Amniotic epithelial cell (primary cell): ENCODE measurements at regions not wholly inside any gene's neighbourhood (a gene's known extent, or its start where the extent isn't known, plus 50 kb on each side); places are given as distances from the start of the nearest gene placed in this dataset.
"Not testable (repeated sequence)": the region's sequence is repeated elsewhere in the genome, so short reads cannot be mapped to it uniquely, and the experiment has no call there.

Source experiments
- DNase-seq: peaks from one replicate; pipeline ENCODE4 v3.0.0-alpha.2; 2010; ENCODE audit warnings: low read depth

DNA sequence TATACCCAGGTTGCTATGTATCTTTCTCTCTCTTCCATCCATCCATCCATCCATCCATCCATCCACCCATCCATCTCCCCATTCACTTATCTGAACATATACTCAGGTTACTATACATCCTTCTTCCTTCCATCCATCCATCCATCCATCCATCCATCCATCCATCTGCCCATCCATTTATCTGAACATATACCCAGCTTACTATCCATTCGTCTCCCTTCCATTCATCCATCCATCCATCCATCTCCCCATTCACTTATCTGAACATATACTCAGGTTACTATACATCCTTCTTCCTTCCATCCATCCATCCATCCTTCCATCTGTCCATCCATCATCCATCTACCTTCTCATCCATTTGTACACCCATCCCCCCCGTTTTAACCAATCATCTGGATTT is 75.9 kb upstream of the SFSWAP start:
- DNase-seq = not testable (repeated sequence)

DNA sequence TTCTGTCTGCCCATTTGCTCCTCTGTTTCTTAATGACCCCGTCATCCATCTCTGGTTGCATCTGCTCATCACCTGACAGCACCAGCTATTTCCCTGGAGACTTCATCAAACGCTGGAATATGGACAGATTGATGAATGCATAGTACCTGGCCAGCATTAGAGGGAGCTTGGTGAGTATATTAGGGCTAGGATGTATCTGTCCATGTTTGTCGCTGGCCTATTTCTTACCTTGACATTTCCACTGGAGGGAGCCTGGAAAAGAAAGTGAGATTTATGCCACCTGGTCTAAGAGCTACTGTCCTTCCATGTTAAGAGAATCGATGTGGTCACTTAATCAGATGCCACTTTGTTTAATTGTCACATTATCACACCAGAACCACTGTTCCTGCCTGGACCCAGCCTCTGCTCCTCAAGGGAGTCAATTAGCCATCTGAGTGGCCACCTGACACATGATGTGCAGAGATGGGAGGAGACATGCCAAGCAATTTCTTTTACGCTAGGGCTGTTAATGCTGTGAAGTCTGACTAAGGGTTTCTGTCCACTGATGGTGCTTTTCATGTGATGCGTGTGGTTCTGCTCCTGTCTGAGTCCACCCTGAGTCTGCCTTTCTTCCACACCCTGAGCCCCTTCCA is 75.3 kb upstream of the SFSWAP start:
- no peak for DNase-seq

DNA sequence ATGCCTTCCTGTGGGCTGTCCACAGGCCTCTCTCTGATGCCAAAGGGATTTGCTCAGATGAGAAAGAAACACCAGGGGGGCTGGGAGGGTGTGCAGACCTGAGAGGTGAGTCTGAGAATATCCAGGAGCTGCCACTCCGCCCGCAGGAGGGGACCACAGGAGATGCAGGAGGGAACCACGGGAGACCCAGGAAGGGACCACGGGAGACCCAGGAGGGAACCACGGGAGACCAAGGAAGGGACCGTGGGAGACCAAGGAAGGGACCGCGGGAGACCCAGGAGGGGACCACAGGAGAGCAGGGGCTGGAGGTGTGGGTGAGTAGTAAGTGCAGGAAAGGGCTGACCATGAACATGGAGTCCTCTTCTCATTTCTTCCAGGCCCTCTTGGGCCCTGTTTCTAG is 74.6 kb upstream of the SFSWAP start:
- no peak for DNase-seq

DNA sequence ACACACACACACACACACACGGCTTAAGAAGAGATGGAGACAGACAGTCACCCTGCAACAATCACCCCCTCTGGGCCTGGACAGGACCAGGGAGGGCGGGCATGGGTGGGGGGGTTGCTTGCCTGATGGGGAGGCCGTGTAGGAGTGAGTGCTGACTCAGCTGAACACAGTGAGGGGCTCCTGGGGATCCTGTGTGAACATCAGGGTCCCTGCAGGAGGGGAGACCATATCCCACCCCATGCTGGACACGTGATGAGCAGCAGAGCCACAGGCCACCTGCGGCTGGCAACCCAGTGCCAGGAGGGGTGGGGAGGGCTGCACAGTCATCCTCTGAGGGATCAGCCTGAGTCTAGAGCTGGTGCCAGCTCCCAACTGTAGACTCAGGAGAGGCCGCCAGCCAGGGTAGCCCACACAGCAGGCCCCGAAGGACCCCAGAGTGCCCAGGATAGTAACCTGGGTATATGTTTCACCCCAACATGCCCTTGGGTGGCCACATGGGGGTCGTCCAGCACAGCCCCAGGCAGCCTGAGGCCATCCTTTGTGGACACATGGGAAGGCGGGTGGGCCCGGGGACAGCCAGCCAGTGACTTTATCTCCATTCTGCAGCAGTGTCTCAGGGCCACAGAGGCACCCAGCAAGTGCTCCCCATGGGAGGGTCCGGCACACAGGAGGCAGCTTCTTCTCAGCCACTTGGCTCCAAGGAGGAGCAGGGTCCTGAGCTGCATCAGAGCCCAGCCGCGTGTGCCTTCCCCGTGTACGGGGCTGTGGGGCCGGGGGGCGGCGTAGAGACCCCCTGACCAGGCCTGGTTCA is 73.7 kb upstream of the SFSWAP start:
- DNase-seq = no peak

DNA sequence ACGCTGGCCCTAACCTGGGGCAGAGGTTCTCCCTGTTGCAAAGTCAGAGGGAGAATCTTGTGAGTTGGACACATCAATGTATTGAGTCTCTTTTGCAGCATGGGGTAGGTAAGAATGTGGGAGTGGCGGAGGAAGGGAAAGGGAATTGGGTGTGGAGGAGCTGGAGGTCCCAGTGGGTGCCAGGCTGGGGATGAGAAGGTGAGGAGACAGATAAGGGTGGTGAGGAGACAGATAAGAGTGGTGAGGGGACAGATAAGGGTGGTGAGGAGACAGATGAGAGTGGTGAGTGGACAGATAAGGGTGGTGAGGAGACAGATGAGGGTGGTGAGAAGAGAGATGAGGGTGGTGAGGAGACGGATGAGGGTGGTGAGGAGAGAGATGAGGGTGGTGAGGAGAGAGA is 72.9 kb upstream of the SFSWAP start:
- DNase-seq = no peak

DNA sequence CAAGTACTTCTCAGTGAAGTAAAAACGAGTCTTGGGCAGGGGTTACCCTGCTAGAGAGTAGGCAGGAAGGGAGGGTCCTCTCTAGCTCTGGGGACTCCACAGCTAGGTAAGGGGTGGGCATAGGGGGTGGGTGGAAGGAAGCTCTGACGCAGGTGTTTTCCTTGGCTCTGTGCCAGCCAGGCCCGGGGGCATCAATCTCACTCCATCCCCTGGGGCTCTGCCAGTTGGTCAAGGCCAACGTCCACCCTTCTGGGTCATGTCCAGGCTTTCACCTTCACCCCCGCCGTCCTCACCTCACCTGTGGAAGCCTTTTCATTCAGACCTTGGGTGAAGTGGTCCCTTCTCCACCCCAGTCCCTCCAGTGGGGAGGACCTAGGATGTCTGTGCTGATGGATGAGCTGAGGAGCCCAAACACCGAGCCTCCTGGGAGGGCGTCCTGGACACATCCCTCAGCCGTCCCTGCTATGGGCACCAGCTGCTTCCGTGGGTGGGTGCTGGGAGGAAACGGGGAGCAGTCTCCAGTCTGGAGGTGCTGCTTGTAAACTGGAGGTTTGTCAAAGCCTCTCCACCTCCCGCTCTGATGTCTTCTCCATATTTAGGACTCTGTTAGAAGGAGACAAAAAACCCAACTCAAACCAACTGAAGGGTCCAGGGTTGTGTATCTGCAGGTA is 71.5 kb upstream of the SFSWAP start:
- no peak for DNase-seq

DNA sequence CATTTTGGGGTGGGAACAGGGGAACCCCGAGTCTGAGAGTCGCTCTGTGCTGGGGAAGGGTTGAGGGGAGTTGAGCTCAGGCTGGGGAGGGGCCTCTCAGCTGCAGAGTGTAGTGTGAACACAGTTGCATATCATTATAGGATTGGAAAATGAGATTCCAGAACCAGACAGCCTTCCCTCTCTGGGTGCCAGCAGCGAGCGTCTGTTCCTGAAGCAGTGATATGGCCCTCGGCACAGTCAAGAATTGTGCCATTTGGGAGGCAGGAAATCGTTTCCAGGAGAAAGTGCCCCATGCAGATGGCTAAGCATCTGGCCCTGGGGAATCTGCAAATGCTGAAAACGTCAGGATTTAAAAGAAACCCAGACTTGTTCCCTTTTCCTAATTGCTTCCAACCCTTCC is 70.4 kb upstream of the SFSWAP start:
- DNase-seq = no peak

DNA sequence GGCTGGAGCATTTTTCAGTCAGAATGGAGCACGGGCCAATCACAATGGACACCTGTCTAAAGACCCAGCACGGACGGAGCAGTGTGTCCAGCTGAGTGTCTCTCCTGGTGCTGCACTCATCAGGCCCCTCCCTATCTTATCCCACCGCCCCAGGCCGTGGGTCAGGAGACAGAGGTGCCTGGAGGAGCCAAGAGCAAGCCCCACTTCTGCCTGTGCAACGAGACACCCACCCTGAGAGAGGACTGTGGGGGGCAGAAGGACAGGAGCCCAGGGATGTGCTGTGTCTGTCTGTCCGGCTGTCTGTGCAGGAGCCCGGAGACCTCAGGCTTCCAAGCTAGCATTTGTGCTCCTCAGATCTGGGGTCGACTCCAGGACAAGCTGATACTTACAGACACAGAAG is 69.6 kb upstream of the SFSWAP start:
- no peak for DNase-seq

DNA sequence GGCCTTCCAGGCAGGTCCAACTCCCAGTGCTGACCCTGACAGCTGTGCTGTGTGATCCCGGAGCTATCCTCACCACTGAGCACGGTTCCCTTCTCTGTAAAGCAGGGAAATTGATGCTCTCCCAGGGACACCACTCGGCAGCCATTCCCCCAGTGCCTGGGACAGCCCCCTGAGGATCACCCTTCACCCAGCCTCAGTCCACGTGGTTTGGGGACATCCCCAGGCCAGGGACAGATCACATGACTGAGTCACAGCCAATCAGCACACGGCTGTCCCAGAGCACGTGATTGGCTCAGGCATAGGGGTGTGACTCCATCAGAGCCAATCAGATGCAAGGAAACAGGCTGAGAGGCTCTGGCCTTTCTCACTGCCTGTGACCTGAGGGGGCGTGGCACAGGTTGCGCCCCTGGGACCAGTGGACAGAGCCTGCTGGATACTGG is 68.8 kb upstream of the SFSWAP start:
- no peak for DNase-seq

DNA sequence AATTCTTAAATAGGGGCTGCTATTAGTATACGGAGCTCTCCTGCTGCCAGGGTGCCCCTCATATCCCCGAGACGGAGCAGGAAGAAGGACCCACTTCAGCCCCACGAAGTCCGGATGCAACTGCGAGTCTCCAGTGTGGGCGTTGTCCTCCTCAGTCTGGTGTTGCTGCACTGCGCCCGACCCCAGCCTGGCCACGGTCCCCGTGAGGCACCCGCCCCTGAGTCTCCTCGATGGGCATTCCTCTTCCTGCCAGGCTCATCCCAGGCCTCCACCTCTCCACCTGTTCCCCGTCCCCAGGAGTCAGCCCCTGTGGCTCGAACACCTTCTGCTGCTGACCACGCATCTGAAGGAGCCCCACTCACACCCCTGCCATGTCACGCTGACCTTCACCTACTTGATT is 68.1 kb upstream of the SFSWAP start:
- DNase-seq = no peak

DNA sequence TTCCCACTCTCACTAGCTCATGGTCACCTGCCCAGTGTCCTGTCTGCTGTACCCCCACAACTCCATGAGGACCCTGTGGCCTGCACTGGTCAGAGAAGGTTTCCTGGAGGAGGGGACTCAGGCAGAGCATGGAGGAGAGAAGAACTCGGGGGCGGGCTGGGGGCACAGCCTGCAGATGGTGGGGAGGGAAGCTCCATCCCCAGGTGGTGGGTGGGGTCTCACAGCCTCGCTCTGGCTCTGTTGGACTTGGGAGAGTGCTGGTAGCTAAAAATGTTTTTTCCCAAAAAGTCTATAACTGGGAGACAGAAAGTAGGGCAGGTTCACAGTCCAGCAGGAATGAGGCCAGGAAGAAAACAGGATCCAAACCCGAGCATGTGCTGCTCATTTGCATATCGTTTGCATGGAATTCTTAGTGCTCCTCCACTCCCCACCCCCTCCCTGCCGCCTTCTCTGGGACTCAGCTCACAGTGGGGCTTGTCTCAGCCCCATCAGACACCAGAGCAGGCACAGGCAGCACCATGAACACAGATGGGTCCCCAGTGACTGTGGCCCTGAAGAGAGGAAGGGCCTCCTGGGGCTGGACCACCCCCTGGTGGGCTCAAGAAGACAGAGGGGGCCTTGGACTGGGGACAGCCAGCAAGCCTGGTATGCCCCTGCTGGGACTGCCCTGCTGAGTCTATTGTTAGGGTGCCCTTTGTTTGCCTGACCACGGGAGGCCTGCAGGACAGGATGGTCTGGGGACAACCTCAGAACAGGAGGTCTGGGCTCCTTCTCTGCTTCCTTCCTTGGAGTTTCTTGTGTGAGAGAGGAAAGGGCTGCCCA is 67.0 kb upstream of the SFSWAP start:
- DNase-seq = no peak

DNA sequence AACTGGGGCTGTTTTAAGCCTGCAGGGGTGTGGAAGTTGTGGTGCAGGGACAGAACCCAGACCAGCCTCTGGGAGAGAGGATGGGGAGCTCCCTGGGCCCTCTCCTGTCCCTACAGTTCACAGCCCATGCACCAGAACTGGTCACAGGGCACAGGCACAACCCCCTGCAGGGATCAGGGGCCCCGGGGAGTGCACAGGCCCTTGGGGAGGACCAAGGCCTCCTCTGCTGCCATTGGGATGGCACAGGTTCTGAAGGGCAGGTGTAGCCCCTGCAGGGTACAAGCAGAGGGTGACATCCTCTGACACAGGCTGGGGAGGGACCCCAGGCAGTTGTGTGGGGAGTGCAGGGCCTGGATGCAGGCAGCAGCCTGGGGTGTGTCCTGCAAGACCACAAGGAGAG is 66.4 kb upstream of the SFSWAP start:
- no peak for DNase-seq

DNA sequence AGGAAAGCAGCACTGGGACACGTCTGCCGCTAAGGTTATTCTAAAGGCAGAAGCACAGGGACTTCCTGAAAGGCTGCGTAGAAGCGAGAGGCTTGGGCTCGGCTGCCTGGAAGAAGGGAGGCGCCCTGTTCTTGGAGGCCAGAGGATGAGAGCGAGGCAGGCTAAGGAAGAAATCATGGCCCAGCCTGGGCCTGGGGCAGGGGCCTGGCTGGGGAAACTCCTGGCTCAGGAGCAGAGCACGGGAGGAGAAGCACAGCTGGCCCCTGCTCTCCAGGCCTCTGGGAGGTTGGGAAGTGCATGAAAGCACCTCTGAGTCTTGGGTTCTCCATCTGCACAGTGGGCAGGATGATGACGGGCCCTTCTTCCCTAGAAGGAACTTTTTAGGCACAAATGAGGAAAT is 66.0 kb upstream of the SFSWAP start:
- not testable (repeated sequence) for DNase-seq

DNA sequence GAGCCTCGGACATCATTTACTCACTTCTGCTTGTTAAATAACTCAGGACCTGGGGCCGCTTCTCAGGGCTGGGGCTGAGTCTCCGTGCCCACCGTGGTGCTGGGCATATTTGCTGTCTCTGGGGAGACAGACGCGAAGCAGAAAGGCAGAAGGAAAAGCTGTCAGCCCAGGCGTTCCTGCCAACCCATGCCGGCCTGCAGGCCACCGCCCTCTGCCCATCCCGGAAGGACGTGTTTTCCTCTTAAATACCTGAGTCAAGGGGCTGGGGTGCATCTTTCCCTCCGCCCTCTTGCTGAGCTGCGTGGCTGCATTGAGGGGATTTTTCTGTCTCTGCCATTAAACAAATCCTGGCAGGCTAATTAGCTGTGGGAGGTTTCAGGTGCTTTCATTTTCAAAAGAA is 65.3 kb upstream of the SFSWAP start:
- DNase-seq = not testable (repeated sequence)

DNA sequence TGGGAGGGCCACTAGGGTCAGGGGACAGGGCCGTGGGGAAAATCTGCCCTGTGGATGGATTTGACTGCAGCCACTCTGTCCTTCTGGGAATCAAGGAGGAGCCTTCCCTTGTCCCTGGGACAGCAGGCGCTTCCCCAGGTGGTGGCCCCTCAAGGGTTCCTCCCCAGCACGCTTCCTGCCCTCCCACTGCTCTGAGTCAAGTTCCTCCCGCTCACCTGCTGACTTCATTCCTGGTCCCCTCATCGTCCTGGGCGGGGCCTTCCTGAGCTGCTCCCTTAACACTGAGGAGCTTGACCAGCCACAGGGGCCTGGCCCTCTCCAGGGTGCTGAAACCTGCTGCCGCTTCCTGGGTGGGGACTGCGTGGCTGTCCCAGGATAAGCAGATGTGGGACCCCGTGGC is 64.4 kb upstream of the SFSWAP start:
- DNase-seq = not testable (repeated sequence)

DNA sequence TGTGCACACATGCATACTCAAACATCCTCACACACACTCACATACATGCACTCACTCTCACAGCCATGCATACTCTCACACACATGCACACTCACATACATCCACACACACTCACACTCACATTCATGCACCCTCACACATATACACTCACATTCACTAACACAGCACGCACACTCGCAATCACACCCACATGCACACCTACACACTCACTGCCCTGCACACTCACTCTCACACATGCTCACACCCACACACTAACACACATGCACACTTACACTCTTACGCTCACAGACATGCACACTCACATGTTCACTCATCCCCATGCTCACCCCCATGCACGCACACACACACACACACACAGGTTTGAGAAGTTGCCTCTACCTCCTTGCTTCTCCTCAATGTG is 63.2 kb upstream of the SFSWAP start:
- no peak for DNase-seq

DNA sequence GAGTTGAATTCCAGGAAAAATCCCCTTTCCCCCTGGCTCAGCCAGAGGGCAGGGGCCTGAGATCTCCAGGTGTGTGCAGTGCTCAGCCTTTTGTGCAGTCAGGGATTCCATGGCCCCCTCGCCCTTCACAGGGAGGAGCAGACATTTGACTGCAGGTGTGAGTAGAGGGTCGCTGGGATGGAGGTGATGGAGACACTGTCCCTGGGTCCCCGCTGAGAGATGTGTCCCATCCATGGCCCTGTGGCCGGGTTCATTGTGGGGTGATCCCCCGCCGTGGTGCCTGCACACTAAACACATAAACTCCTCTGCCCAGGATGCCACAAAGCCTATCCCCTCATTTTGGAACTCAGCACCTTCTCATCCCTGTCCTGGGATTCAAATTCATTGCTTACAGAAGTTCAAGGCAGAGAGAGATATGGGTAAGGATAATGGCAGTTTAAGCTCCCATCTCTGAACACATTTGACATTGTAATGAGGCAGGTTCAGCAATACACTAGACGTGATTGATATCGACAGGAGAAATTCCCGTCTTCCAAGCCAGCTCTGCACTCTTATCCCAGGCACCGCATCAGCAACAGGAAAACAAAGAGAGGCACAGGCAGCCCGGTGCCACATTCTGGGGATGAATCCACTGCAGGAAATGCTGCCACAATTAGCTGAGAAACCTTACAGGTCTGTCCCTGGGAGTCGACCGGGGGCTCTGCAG is 55.3 kb upstream of the SFSWAP start:
- not testable (repeated sequence) for DNase-seq

DNA sequence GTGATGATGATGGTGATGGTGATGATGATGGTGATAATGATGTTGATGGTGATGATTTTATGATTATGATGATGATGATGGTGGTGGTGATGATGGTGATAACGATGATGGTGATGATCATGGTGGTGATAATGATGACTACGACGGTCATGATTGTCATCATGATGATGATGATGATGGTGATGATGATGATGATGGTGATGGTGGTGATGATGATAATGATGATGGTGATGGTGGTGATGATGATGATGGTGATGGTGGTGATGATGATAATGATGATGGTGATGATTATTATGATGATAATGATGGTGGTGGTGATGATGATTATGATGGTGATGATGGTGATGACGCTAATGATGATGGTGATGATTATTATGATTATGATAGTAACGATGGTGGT is 54.1 kb upstream of the SFSWAP start:
- not testable (repeated sequence) for DNase-seq

DNA sequence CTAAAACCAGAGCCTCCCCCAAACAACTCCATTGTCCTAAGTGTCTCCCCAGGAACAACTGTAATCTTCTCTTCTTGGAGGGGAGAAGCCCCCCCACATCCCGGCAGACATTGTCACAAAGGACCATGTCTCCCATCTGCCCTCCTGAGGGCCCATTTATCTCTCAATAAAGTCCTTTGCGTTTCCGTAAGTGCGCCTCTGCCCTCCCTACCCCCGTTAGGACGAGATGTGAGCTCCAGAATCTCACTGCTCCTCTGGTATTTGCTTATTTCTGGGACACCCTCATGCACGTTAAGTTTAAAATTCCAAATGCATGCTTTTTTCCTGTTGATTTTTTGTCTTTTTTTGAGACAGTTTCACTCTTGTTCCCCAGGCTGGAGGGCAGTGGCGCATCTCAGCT is 52.3 kb upstream of the SFSWAP start:
- DNase-seq = not testable (repeated sequence)

DNA sequence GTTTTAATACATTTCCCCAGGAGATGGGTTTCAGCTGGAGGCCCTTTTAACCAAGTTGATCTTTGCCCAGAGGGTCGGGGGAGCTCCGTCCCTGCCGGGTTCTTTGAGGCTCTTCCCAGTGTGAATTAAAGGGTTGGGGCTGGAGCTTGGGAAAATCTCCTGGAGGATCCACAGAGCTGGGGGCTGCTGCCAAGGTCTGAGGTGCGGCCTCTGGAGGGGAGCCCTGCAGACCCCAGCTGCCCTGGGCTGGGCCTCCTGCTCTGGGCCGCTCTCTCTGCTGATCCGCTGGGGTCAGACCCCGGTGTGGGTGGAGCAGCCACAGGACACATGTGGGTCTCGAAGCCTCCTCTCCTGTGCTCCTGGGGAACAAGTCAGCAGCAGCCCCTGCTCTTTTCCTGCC is 51.4 kb upstream of the SFSWAP start:
- not testable (repeated sequence) for DNase-seq

DNA sequence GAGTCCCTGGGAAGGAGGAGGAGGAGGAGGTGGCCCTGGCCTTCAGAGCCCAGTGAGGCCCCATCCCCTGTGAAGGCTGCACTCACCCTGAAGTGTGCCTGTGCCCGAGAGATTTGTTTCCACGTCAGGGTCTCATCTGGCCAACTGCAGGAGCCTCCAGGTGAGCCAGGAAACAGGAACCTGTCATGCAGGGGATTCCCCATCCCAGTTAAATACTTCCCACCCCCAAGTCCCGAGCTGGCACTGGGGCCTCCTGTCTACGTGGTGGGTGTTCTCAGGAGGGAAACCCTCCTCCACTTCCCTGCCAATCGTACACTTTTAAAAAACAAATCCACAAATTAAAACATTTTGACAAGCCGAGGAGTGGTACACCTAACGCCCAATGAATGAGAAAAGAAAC is 50.9 kb upstream of the SFSWAP start:
- DNase-seq = not testable (repeated sequence)

DNA sequence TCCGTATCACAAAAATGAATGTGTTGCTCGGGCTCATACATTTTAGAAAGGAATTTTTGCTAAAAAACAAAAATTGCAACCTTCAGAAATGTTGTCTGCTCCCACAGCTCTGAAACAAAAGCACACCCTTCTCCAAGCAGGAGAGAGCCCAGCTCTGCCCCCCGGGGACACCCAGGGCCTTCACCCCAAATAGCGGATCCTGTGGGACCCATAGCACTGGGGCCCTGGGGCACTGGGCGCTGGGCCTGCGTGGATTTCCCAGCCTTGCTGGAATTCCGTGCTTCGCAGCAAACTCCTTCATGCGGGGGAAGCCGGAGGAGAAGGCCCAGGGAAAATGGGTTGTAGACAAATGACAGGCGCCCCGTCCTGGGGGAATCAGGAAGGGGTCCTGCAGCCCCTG is 50.5 kb upstream of the SFSWAP start:
- not testable (repeated sequence) for DNase-seq
